ENCODE measurements at regions not wholly inside any gene's neighbourhood (a gene's known extent, or its start where the extent isn't known, plus 50 kb on each side); places are given as distances from the start of the nearest gene placed in this dataset.

GRCh38 chr6:108751851-108752732, 96.1 kb upstream of the ARMC2 start:
- no peak for DNase-seq (ENCODE audit: low read depth in 1 of 2, low spot score in 1 of 2)

GRCh38 chr6:108752733-108753590, 95.3 kb upstream of the ARMC2 start:
- no peak for DNase-seq (ENCODE audit: low read depth in 1 of 2, low spot score in 1 of 2)

GRCh38 chr6:108755257-108756240, 92.7 kb upstream of the ARMC2 start:
- DNase-seq (ENCODE audit: low read depth in 1 of 2, low spot score in 1 of 2) = no peak

GRCh38 chr6:108757357-108757756, 90.9 kb upstream of the ARMC2 start:
- DNase-seq (ENCODE audit: low read depth in 1 of 2, low spot score in 1 of 2) = no peak

- no peak for DNase-seq (ENCODE audit: low read depth in 1 of 2, low spot score in 1 of 2)
Measured at GRCh38 chr6:108758884-108759283, 89.3 kb upstream of the ARMC2 start.

GRCh38 chr6:108760126-108761050, 87.8 kb upstream of the ARMC2 start:
- no peak for DNase-seq (ENCODE audit: low read depth in 1 of 2, low spot score in 1 of 2)

- DNase-seq (ENCODE audit: low read depth in 1 of 2, low spot score in 1 of 2) = no peak
Measured at GRCh38 chr6:108762394-108762793, 85.8 kb upstream of the ARMC2 start.

GRCh38 chr6:108763931-108764579, 84.2 kb upstream of the ARMC2 start:
- DNase-seq (ENCODE audit: low read depth in 1 of 2, low spot score in 1 of 2) = no peak

- DNase-seq (ENCODE audit: low read depth in 1 of 2, low spot score in 1 of 2) = no peak
Measured at GRCh38 chr6:108764580-108764950, 83.7 kb upstream of the ARMC2 start.

- no peak for DNase-seq (ENCODE audit: low read depth in 1 of 2, low spot score in 1 of 2)
Measured at GRCh38 chr6:108765495-108765894, 82.7 kb upstream of the ARMC2 start.

GRCh38 chr6:108766419-108766818, 81.8 kb upstream of the ARMC2 start:
- no peak for DNase-seq (ENCODE audit: low read depth in 1 of 2, low spot score in 1 of 2)

GRCh38 chr6:108766886-108767285, 81.3 kb upstream of the ARMC2 start:
- no peak for DNase-seq (ENCODE audit: low read depth in 1 of 2, low spot score in 1 of 2)

GRCh38 chr6:108767418-108768165, 80.6 kb upstream of the ARMC2 start:
- no peak for DNase-seq (ENCODE audit: low read depth in 1 of 2, low spot score in 1 of 2)

- no peak for DNase-seq (ENCODE audit: low read depth in 1 of 2, low spot score in 1 of 2)
Measured at GRCh38 chr6:108768166-108768555, 80.1 kb upstream of the ARMC2 start.

GRCh38 chr6:108768792-108769524, 79.3 kb upstream of the ARMC2 start:
- no peak for DNase-seq (ENCODE audit: low read depth in 1 of 2, low spot score in 1 of 2)

- no peak for DNase-seq (ENCODE audit: low read depth in 1 of 2, low spot score in 1 of 2)
Measured at GRCh38 chr6:108771421-108771820, 76.8 kb upstream of the ARMC2 start.

GRCh38 chr6:108774555-108774954, 73.7 kb upstream of the ARMC2 start:
- no peak for DNase-seq (ENCODE audit: low read depth in 1 of 2, low spot score in 1 of 2)

- no peak for DNase-seq (ENCODE audit: low read depth in 1 of 2, low spot score in 1 of 2)
Measured at GRCh38 chr6:108777536-108777935, 70.7 kb upstream of the ARMC2 start.

Data from activated CD4-positive, alpha-beta T cell treated with anti-CD3 and anti-CD28 coated beads, Interleukin-2, amount 50 U/mL, for 24 hours (primary cell).